Panc1 (cell line): ENCODE measurements at regions not wholly inside any gene's neighbourhood (a gene's known extent, or its start where the extent isn't known, plus 50 kb on each side); places are given as distances from the start of the nearest gene placed in this dataset.

Source experiments
- POLR2AphosphoS5 ChIP-seq: IDR thresholded peaks from 2 replicates; pipeline ENCODE4 v1.6.1; 2012; ENCODE audit warnings: mild to moderate bottlenecking, low read depth, low read length, moderate library complexity
- TF ChIP-seq, protein P1 (sequence below): fragments of 450-650 bp; IDR thresholded peaks from 2 replicates; pipeline ENCODE4 v1.5.1; 2017; ENCODE audit warnings: mild to moderate bottlenecking
- TF ChIP-seq, protein P2 (sequence below), 2 experiments: IDR thresholded peaks; 2 replicates each; pipeline ENCODE4 v1.6.1; 2011 to 2012; ENCODE audit warnings: low read depth in 2 of 2, control low read depth in 1 of 2, low read length in 1 of 2, mild to moderate bottlenecking in 1 of 2, moderate library complexity in 1 of 2; ENCODE audit not compliant: insufficient read depth in 1 of 2

DNA sequence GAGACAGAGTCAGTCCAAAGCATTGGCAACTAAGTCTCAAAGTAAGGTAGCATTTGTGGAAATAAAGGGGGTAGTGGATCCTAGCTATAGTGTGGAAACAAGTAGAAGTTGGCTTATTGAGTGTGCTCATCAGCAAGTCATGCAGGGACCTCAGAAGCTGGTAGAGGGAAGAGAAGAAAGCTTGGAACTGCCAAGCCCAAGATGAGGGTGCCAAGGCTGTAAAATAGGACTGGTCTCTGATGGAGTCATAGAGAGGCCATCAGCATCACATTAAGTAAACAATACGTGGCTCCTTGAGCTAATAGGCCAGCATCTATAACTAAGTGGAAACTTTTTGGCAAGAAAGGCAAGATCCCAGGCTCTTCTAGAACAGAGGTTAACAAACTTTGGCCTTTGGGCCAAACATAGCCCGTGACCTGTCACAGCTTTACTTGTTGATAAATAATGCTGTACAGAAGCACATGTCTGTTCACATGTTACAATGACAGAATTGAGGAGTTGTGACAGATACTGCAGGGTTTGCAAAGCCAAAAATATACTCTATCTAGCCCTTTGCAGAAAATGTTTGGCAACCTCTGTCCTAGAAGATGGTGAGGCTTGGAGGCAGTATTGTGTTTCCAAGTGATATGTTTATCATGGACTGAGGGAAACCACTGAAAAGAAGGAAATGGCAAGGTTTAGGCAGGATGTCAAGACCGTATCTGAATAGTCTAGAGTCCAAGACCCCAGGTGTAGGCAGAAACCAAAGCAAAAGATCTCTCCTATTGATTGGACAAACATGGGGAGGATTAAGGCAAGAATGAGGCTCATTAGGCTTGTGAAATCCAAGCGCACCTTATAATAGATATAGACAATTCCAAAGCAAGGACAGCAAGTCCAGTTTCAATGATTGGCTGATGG lies 62.5 kb upstream of the CD44 start:
- TF ChIP-seq, protein P1, sequence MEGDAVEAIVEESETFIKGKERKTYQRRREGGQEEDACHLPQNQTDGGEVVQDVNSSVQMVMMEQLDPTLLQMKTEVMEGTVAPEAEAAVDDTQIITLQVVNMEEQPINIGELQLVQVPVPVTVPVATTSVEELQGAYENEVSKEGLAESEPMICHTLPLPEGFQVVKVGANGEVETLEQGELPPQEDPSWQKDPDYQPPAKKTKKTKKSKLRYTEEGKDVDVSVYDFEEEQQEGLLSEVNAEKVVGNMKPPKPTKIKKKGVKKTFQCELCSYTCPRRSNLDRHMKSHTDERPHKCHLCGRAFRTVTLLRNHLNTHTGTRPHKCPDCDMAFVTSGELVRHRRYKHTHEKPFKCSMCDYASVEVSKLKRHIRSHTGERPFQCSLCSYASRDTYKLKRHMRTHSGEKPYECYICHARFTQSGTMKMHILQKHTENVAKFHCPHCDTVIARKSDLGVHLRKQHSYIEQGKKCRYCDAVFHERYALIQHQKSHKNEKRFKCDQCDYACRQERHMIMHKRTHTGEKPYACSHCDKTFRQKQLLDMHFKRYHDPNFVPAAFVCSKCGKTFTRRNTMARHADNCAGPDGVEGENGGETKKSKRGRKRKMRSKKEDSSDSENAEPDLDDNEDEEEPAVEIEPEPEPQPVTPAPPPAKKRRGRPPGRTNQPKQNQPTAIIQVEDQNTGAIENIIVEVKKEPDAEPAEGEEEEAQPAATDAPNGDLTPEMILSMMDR = no peak
- TF ChIP-seq, protein P2, sequence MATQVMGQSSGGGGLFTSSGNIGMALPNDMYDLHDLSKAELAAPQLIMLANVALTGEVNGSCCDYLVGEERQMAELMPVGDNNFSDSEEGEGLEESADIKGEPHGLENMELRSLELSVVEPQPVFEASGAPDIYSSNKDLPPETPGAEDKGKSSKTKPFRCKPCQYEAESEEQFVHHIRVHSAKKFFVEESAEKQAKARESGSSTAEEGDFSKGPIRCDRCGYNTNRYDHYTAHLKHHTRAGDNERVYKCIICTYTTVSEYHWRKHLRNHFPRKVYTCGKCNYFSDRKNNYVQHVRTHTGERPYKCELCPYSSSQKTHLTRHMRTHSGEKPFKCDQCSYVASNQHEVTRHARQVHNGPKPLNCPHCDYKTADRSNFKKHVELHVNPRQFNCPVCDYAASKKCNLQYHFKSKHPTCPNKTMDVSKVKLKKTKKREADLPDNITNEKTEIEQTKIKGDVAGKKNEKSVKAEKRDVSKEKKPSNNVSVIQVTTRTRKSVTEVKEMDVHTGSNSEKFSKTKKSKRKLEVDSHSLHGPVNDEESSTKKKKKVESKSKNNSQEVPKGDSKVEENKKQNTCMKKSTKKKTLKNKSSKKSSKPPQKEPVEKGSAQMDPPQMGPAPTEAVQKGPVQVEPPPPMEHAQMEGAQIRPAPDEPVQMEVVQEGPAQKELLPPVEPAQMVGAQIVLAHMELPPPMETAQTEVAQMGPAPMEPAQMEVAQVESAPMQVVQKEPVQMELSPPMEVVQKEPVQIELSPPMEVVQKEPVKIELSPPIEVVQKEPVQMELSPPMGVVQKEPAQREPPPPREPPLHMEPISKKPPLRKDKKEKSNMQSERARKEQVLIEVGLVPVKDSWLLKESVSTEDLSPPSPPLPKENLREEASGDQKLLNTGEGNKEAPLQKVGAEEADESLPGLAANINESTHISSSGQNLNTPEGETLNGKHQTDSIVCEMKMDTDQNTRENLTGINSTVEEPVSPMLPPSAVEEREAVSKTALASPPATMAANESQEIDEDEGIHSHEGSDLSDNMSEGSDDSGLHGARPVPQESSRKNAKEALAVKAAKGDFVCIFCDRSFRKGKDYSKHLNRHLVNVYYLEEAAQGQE (IDR thresholded peaks at IDR 0.05; ENCODE audit: insufficient read depth in 1 of 2, low read depth in 2 of 2, low read length in 1 of 2) = no peak
- TF ChIP-seq POLR2AphosphoS5 = no peak
